Activated CD4-positive, alpha-beta memory T cell treated with anti-CD3 and anti-CD28 coated beads, Interleukin-2, amount 10 ng/mL, durations not matched to agents 7 days and 5 days (primary cell): ENCODE measurements at regions not wholly inside any gene's neighbourhood (a gene's known extent, or its start where the extent isn't known, plus 50 kb on each side); places are given as distances from the start of the nearest gene placed in this dataset.

Source experiments
- CTCF ChIA-PET: fragments of 350-600 bp; sonication (Branson Sonifier 250); formaldehyde crosslinking; loops from one replicate; lab custom pipeline; 2021; ENCODE audit warnings: antibody characterized with exemption, inconsistent platforms; lab: Charles Lee
- POLR2A ChIA-PET: fragments of 350-600 bp; sonication (Branson Sonifier 250); formaldehyde crosslinking; loops from one replicate; lab custom pipeline; 2021; ENCODE audit warnings: antibody characterized with exemption; lab: Charles Lee
- DNase-seq: peaks from one replicate; pipeline ENCODE4 v3.0.0-alpha.2; 2020
- H3K27ac Mint-ChIP-seq: one replicate; pipeline ENCODE4 v1.8.0; 2021; ENCODE audit warnings: mild to moderate bottlenecking, mixed read lengths
- H3K27me3 Mint-ChIP-seq: one replicate; pipeline ENCODE4 v1.8.0; 2021; ENCODE audit warnings: mixed read lengths
- H3K36me3 Mint-ChIP-seq: one replicate; pipeline ENCODE4 v1.8.0; 2021; ENCODE audit warnings: low read depth, mixed read lengths
- H3K4me1 Mint-ChIP-seq: one replicate; pipeline ENCODE4 v1.8.0; 2021; ENCODE audit warnings: mixed read lengths
- H3K4me3 Mint-ChIP-seq: one replicate; pipeline ENCODE4 v1.8.0; 2021; ENCODE audit warnings: mild to moderate bottlenecking, mixed read lengths
- H3K9me3 Mint-ChIP-seq: one replicate; pipeline ENCODE4 v1.8.0; 2021; ENCODE audit warnings: mixed read lengths

DNA sequence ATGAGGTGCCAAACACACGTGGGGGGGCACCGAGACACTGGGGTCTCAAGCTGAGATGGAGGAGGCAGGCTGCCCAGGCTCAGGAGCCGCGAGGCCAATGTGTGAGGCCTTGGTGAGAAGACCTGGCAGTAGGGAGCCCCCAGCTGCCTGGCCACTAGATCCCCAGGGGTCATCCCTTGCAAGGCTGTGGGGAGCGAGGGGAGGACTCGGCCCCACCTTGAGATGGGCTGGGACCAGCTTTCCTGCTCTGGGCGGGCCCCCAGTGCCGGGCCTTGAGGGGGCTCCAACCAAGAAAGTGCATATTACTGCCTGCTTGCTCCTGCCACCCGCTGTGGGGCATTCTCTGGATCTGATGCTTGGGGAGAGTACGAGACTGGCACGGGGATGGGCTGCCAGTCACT, 107.0 kb downstream of the CTTN start:
- Mint-ChIP-seq H3K4me1 (no peaks in the 10 kb centered on the region), H3K27ac (no peak overlapping the region), H3K4me3 (no peak overlapping the region), H3K27me3 (no peaks in the 10 kb centered on the region), H3K9me3 (no peaks in the 10 kb centered on the region), H3K36me3 (no peaks in the 10 kb centered on the region)
- no peak for DNase-seq
- ChIA-PET CTCF (no interaction called here), POLR2A (no interaction called here)

DNA sequence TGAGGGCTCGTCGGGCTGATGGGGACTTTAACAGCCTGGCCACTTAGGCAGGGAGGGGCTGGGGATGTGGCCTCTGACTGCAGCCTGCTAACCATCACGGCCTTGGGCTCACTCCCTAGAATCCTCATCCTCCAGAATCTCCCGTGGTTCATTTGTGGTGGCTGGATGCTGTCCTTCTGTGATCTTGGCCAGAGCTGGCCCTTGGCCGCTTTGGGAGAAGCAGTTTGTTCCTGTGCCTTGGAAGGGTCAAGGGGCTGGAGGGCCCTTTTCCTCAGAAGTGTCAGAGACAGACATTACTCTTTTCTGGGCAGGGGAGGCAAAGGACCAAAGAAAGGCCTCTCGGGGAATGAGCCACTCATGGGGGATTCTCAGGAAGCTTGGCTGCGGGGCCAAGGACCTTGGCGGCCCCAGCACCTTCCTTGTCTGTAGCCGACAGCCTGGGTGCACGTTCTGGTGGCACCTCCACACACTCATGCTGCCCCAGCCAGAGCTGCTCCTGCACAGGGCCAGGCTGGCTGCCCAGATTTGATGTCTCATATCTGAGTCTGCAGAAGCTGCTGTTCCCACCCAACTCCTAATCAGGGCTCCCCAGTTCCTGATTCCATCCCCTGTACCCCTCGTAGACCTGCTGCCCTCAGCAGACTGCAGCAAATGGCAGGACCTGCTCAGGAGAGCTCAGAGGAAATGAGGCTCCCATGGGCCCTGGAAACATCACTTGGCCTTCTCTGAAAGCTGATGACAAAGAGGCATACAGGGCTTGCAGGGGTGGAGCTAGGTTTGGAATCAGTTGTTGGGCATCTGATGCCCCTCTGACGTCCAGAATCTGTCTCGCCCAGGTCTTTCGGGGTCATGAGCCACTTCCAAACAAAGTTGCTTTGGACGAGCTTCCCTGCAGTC, 107.7 kb downstream of the CTTN start:
- H3K36me3 Mint-ChIP-seq, result no peaks in the 10 kb centered on the region
- H3K9me3 Mint-ChIP-seq, result no peaks in the 10 kb centered on the region
- CTCF ChIA-PET, result interaction anchor here (0.5 kb wide), 1 partner anchor 250 kb away, joined by 6 read pairs; no protein-coding TSS in a partner anchor
- no peak for DNase-seq
- H3K4me3 Mint-ChIP-seq, result no peak overlapping the region
- POLR2A ChIA-PET, result no interaction called here
- H3K27me3 Mint-ChIP-seq, result no peaks in the 10 kb centered on the region
- no peak overlapping the region for H3K27ac Mint-ChIP-seq
- H3K4me1 Mint-ChIP-seq, result no peaks in the 10 kb centered on the region

DNA sequence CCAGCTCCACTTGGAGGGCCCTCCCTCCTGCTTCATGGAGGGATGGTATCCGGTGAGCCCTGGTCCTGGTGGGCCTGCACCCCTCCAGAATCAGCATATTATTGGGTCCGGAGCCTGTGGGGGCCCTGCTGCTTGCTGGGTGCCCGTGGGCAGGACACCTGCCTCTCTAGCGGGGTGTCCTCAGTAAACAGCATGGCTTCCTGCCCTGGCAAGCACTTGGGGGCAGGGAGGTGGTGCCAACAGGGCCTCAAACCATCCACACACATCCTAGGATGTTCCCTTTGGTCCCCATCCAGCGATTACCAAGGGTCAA, 108.3 kb downstream of the CTTN start:
- Mint-ChIP-seq H3K27me3 (no peaks in the 10 kb centered on the region), H3K4me1 (no peaks in the 10 kb centered on the region), H3K36me3 (no peaks in the 10 kb centered on the region), H3K4me3 (no peak overlapping the region), H3K9me3 (peaks cover 2% of the 10 kb centered on the region), H3K27ac (no peak overlapping the region)
- CTCF ChIA-PET, result no interaction called here
- DNase-seq, result no peak
- POLR2A ChIA-PET, result no interaction called here

DNA sequence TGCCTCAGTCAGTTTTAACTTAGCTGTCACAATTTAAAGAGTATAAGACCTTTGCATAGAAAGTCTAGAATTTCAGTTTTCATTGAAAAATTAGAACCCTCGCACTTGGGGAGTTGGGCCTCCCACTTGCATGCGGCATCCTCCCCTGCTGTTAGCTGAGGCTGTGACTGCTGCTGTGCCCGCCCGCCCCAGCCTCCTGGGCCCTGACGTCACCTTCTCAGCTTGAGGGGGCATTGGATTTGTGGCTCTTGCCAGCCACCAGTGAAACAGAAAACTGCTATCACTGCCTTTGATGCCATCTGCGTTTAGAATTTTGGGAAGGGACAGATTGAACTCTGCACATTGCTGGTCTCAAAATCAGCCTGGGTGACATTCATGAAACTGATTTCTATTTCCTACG, 108.7 kb downstream of the CTTN start:
- POLR2A ChIA-PET, result no interaction called here
- Mint-ChIP-seq H3K4me1 (no peaks in the 10 kb centered on the region), H3K4me3 (no peak overlapping the region), H3K27me3 (no peaks in the 10 kb centered on the region), H3K27ac (no peak overlapping the region), H3K36me3 (no peaks in the 10 kb centered on the region), H3K9me3 (peaks cover 6% of the 10 kb centered on the region)
- CTCF ChIA-PET, result no interaction called here
- no peak for DNase-seq

DNA sequence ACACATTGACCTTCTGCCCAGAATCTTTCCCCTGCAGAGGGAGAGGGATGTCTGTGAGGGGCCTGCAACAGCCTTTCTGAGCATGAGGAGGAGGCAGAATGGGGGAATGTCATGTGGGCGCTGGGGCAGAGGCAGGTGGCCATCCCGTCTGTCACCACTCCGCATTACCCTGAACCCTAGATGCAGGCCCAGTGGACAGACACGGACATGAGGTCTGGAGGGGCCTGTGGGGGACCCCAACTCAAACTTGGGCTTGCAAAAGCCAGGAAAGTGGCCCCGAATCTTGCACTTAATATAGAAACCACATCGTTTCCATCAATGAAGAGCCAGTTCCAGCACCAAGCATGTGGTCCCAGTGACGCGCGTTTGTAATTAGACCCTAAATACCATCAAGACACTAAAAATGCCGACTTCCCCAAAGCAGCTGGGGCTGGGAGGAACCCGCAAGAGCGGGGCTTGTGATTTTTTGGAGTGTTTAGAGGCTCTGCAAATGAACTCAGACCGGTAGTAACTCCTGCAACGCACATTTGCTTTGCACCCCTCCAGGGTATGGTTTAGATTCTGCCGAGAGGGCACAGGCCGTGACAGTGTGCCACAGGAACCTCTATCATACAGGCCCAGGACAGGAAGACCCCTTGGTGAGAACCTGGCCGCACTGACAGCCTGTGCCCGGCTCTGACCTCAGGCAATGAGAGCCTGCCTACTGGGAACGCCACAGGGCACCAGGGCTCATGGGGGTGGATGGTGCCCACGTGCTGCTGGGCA, 109.3 kb downstream of the CTTN start:
- POLR2A ChIA-PET, result no interaction called here
- Mint-ChIP-seq H3K27me3 (no peaks in the 10 kb centered on the region), H3K9me3 (peaks cover 10% of the 10 kb centered on the region), H3K27ac (no peak overlapping the region), H3K36me3 (no peaks in the 10 kb centered on the region), H3K4me3 (no peak overlapping the region), H3K4me1 (no peaks in the 10 kb centered on the region)
- CTCF ChIA-PET, result no interaction called here
- DNase-seq, result no peak

DNA sequence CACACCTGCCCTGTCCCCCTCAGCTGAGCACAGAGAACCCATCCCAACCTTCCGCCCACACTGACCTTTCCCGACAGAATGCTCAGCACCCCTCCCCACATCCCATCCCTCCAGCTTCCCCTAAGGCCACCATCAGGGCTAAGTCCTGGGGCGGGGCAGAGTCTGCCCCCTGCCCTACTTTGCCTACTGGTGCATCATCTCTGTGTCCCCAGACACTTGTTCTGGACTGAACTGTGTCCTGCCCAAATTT, 109.8 kb downstream of the CTTN start:
- ChIA-PET CTCF (no interaction called here), POLR2A (no interaction called here)
- no peak overlapping the region for H3K27ac Mint-ChIP-seq
- no peaks in the 10 kb centered on the region for H3K4me1 Mint-ChIP-seq
- H3K9me3 Mint-ChIP-seq, result peaks cover 10% of the 10 kb centered on the region
- H3K4me3 Mint-ChIP-seq, result no peak overlapping the region
- no peaks in the 10 kb centered on the region for H3K27me3 Mint-ChIP-seq
- H3K36me3 Mint-ChIP-seq, result no peaks in the 10 kb centered on the region
- DNase-seq, result no peak

DNA sequence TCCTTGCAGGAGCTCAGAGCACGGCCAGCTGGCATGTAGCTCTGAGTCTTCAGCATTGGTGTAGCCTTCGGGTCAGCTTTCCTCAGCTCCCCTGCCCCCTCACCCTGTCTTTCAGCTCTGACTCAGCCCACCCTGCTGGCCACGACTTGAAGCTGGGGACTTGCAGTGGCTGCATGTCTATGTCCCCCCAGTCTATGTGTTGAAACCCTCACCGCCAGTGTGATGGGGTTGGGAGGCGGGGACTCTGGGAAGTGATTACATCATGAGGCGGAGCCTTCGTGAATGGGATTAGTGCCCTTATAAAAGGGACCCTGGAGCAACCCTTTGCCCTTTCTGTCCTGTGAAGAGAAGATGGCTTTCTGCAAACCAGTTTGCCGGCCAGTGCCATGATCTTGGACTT, 111.1 kb downstream of the CTTN start:
- CTCF ChIA-PET, result no interaction called here
- Mint-ChIP-seq H3K36me3 (no peaks in the 10 kb centered on the region), H3K4me1 (no peaks in the 10 kb centered on the region), H3K27me3 (peaks cover 1% of the 10 kb centered on the region), H3K27ac (no peak overlapping the region), H3K9me3 (peaks cover 10% of the 10 kb centered on the region), H3K4me3 (no peak overlapping the region)
- POLR2A ChIA-PET, result no interaction called here
- DNase-seq, result no peak

- CTCF ChIA-PET, result no interaction called here
- Mint-ChIP-seq H3K4me1 (no peaks in the 10 kb centered on the region), H3K9me3 (peaks cover 10% of the 10 kb centered on the region), H3K36me3 (no peaks in the 10 kb centered on the region), H3K27ac (no peak overlapping the region), H3K27me3 (peaks cover 1% of the 10 kb centered on the region), H3K4me3 (no peak overlapping the region)
- DNase-seq, result no peak
- POLR2A ChIA-PET, result no interaction called here
Measured at GRCh38 chr11:70510106-70510505, 111.8 kb downstream of the CTTN start.

GRCh38 chr11:70510571-70510970, 112.2 kb downstream of the CTTN start:
- DNase-seq, result no peak
- CTCF ChIA-PET, result no interaction called here
- H3K9me3 Mint-ChIP-seq, result peaks cover 10% of the 10 kb centered on the region
- H3K36me3 Mint-ChIP-seq, result no peaks in the 10 kb centered on the region
- no peaks in the 10 kb centered on the region for H3K4me1 Mint-ChIP-seq
- POLR2A ChIA-PET, result no interaction called here
- no peak overlapping the region for H3K27ac Mint-ChIP-seq
- peaks cover 1% of the 10 kb centered on the region for H3K27me3 Mint-ChIP-seq
- H3K4me3 Mint-ChIP-seq, result no peak overlapping the region

- H3K27ac Mint-ChIP-seq, result no peak overlapping the region
- ChIA-PET CTCF (no interaction called here), POLR2A (no interaction called here)
- no peak for DNase-seq
- H3K36me3 Mint-ChIP-seq, result no peaks in the 10 kb centered on the region
- peaks cover 10% of the 10 kb centered on the region for H3K9me3 Mint-ChIP-seq
- H3K4me3 Mint-ChIP-seq, result no peak overlapping the region
- no peaks in the 10 kb centered on the region for H3K4me1 Mint-ChIP-seq
- H3K27me3 Mint-ChIP-seq, result peaks cover 5% of the 10 kb centered on the region
Measured at GRCh38 chr11:70511345-70511744, 113.0 kb downstream of the CTTN start.

DNA sequence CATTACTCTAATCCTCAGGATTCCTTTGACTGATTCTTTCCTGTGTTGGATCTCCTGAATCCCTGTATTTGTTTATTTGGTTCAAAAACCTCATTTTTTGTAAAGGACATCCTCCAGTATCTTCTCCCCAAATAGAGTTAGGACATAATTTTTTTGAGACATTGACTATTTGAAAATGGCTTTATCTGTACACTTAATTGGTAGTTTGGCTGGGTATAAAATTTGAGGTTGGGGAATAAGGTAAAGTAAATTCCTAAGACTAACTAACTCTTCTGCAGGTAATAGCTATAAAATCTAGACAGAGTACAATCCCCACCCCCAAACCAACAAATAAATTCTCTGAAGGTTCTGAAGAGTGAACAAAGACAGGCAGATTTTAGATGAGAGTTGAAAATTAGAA, 114.4 kb downstream of the CTTN start:
- Mint-ChIP-seq H3K27ac (no peak overlapping the region), H3K9me3 (peaks cover 10% of the 10 kb centered on the region)

GRCh38 chr11:70517203-70517602, 118.9 kb downstream of the CTTN start:
- Mint-ChIP-seq H3K36me3 (no peaks in the 10 kb centered on the region), H3K27me3 (peaks cover 14% of the 10 kb centered on the region), H3K9me3 (peaks cover 2% of the 10 kb centered on the region), H3K4me3 (no peak overlapping the region), H3K4me1 (no peaks in the 10 kb centered on the region), H3K27ac (no peak overlapping the region)
- ChIA-PET CTCF (no interaction called here), POLR2A (no interaction called here)
- DNase-seq, result no peak

More for the DNA sequence above, 114.4 kb downstream of the CTTN start:
- Mint-ChIP-seq H3K4me3 (no peak overlapping the region), H3K36me3 (no peaks in the 10 kb centered on the region), H3K4me1 (no peaks in the 10 kb centered on the region), H3K27me3 (peaks cover 6% of the 10 kb centered on the region)
- ChIA-PET POLR2A (no interaction called here), CTCF (no interaction called here)
- DNase-seq, result no peak

- Mint-ChIP-seq H3K9me3 (no peaks in the 10 kb centered on the region), H3K36me3 (no peaks in the 10 kb centered on the region), H3K4me1 (no peaks in the 10 kb centered on the region), H3K27me3 (peaks cover 16% of the 10 kb centered on the region), H3K4me3 (no peak overlapping the region), H3K27ac (no peak overlapping the region)
- ChIA-PET CTCF (no interaction called here), POLR2A (no interaction called here)
- DNase-seq, result no peak
Measured at GRCh38 chr11:70517988-70518907, 119.9 kb downstream of the CTTN start.
